ENCODE measurements at regions not wholly inside any gene's neighbourhood (a gene's known extent, or its start where the extent isn't known, plus 50 kb on each side); places are given as distances from the start of the nearest gene placed in this dataset.

- Histone ChIP-seq H3K9ac (ENCODE audit: low read length in 3 of 3) (no peak overlapping the region), H3K27ac (ENCODE audit: low read depth in 2 of 2, low read length in 2 of 2) (no peak overlapping the region), H3K9me3 (ENCODE audit: control insufficient read depth in 2 of 3, insufficient read depth in 1 of 3, low read length in 3 of 3) (no peaks in the 10 kb centered on the region), H3K4me1 (ENCODE audit: control insufficient read depth in 2 of 3, insufficient read depth in 2 of 3, low read depth in 1 of 3, low read length in 3 of 3) (no peaks in the 10 kb centered on the region), H3K4me3 (ENCODE audit: low read length in 3 of 3) (no peak overlapping the region), H3K27me3 (ENCODE audit: control insufficient read depth, insufficient read depth, low read length) (no peaks in the 10 kb centered on the region), H3K36me3 (ENCODE audit: control insufficient read depth in 2 of 3, insufficient read depth in 3 of 3, low read length in 3 of 3) (no peaks in the 10 kb centered on the region)
- no peak for TF ChIP-seq CTCF (IDR thresholded peaks at IDR 0.05; ENCODE audit: borderline replicate concordance, extremely low read depth, insufficient read depth)
- no peak for DNase-seq
- intact Hi-C loops (cut with DNase I) = no loop called here
- FAIRE-seq = no peak
Observed at GRCh38 chr7:156578578-156578940, 62.0 kb upstream of the RNF32 start.

- Histone ChIP-seq H3K27ac (ENCODE audit: low read depth in 2 of 2, low read length in 2 of 2) (no peak overlapping the region), H3K27me3 (ENCODE audit: control insufficient read depth, insufficient read depth, low read length) (no peaks in the 10 kb centered on the region), H3K9ac (ENCODE audit: low read length in 3 of 3) (no peak overlapping the region), H3K9me3 (ENCODE audit: control insufficient read depth in 2 of 3, insufficient read depth in 1 of 3, low read length in 3 of 3) (no peaks in the 10 kb centered on the region), H3K4me3 (ENCODE audit: low read length in 3 of 3) (no peak overlapping the region), H3K4me1 (ENCODE audit: control insufficient read depth in 2 of 3, insufficient read depth in 2 of 3, low read depth in 1 of 3, low read length in 3 of 3) (no peaks in the 10 kb centered on the region), H3K36me3 (ENCODE audit: control insufficient read depth in 2 of 3, insufficient read depth in 3 of 3, low read length in 3 of 3) (no peaks in the 10 kb centered on the region)
- FAIRE-seq (no peak), DNase-seq (no peak)
- TF ChIP-seq CTCF (IDR thresholded peaks at IDR 0.05; ENCODE audit: borderline replicate concordance, extremely low read depth, insufficient read depth) = no peak
- intact Hi-C loops (cut with DNase I) = no loop called here
Observed at GRCh38 chr7:156577645-156578577, 62.7 kb upstream of the RNF32 start.

GRCh38 chr7:156576216-156577058 is 64.1 kb upstream of the RNF32 start:
- DNase-seq = peak in 3 of 5 donors; percentile 21 to 39 (median 29)
- FAIRE-seq = no peak
- H3K4me3 ChIP-seq (ENCODE audit: low read length in 3 of 3) = no peak overlapping the region

More at GRCh38 chr7:156576216-156577058, 64.1 kb upstream of the RNF32 start:
- Histone ChIP-seq H3K27ac (ENCODE audit: low read depth in 2 of 2, low read length in 2 of 2) (no peak overlapping the region), H3K9ac (ENCODE audit: low read length in 3 of 3) (no peak overlapping the region), H3K9me3 (ENCODE audit: control insufficient read depth in 2 of 3, insufficient read depth in 1 of 3, low read length in 3 of 3) (no peaks in the 10 kb centered on the region), H3K36me3 (ENCODE audit: control insufficient read depth in 2 of 3, insufficient read depth in 3 of 3, low read length in 3 of 3) (no peaks in the 10 kb centered on the region), H3K4me1 (ENCODE audit: control insufficient read depth in 2 of 3, insufficient read depth in 2 of 3, low read depth in 1 of 3, low read length in 3 of 3) (no peaks in the 10 kb centered on the region), H3K27me3 (ENCODE audit: control insufficient read depth, insufficient read depth, low read length) (no peaks in the 10 kb centered on the region)
- intact Hi-C loops (cut with DNase I) = no loop called here
- no peak for TF ChIP-seq CTCF (IDR thresholded peaks at IDR 0.05; ENCODE audit: borderline replicate concordance, extremely low read depth, insufficient read depth)

All from kidney (tissue), 13 donors.